T-helper 22 cell (primary cell): ENCODE measurements at regions not wholly inside any gene's neighbourhood (a gene's known extent, or its start where the extent isn't known, plus 50 kb on each side); places are given as distances from the start of the nearest gene placed in this dataset.

Experiments used
- DNase-seq: peaks from one replicate; pipeline ENCODE4 v3.0.0-alpha.2; 2020; ENCODE audit warnings: low read depth

GRCh38 chr7:112395411-112395810 lies 54.8 kb upstream of the IFRD1 start:
- DNase-seq: no peak

GRCh38 chr7:112395893-112396292 lies 54.4 kb upstream of the IFRD1 start:
- DNase-seq: no peak

DNA sequence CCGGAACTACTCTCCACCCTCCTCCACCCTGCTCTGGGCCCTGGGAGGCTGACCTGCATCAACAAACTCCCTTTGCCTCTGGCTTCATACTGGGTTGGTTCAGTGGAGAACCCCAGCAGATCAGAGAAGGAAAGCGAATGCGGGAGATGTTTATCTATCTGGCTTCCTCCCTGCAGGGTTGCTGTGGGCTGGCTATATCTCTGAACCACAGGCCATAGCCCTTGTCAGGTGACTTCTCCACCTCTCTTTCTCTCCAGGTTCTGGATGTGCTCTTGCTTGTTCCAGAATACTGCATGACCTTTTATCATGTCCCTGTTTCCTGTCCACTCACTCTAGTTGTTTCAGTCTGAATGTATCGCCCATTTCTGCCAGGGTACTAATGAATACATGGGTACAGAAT lies 51.7 kb upstream of the IFRD1 start:
- peak; percentile 8 for DNase-seq

GRCh38 chr7:112399501-112399900 lies 50.8 kb upstream of the IFRD1 start:
- DNase-seq: no peak

- no peak for DNase-seq
Observed at GRCh38 chr7:112400141-112400540, 50.1 kb upstream of the IFRD1 start.
